ENCODE measurements at regions not wholly inside any gene's neighbourhood (a gene's known extent, or its start where the extent isn't known, plus 50 kb on each side); places are given as distances from the start of the nearest gene placed in this dataset.
A peak's percentile ranks its signal among the peaks of the same experiment; 100 is the strongest.
"Not testable (repeated sequence)": the region's sequence is repeated elsewhere in the genome, so short reads cannot be mapped to it uniquely, and the experiment has no call there.

GRCh38 chr4:154907345-154908045 is 126.4 kb downstream of the RBM46 start:
- not testable (repeated sequence) for H3K27me3 ChIP-seq (ENCODE audit: control insufficient read depth, insufficient read depth, low read length); H3K36me3 ChIP-seq (ENCODE audit: control insufficient read depth, insufficient read depth, low read length); DNase-seq (ENCODE audit: low read depth, low spot score); H3K4me3 ChIP-seq (ENCODE audit: low read length); H3K9me3 ChIP-seq (ENCODE audit: control insufficient read depth, insufficient read depth, low read length); H3K4me1 ChIP-seq (ENCODE audit: control insufficient read depth, insufficient read depth, low read length); H3K27ac ChIP-seq (ENCODE audit: low read length)
- WGBS (ENCODE audit: insufficient coverage, insufficient read length), result no CpG with 5 or more reads among the region's 17 CpGs

DNA sequence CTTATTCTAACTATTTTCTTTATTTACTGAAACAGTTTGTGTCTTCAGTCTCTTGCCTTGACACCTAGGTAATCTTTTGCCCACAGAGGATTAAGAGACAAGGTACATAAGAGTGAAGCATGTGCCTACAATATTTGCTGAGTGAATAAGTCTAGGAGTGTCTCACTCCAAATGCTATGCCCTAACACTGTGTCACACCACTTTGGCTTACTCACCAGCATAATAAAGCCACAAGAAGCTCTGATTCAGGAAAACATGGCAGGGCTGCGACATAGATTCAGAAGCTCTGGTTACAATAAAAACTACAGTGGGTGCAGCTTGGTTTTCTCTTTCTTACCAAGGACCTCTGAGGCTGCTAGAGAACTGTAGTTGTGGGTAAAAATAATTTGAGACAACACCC is 127.1 kb downstream of the RBM46 start:
- Histone ChIP-seq H3K4me3 (ENCODE audit: low read length) (no peak overlapping the region), H3K4me1 (ENCODE audit: control insufficient read depth, insufficient read depth, low read length) (peaks cover 5% of the 10 kb centered on the region; the same call in 1 of the 2 replicates), H3K27ac (ENCODE audit: low read length) (no peak overlapping the region), H3K27me3 (ENCODE audit: control insufficient read depth, insufficient read depth, low read length) (no peaks in the 10 kb centered on the region), H3K36me3 (ENCODE audit: control insufficient read depth, insufficient read depth, low read length) (no peaks in the 10 kb centered on the region), H3K9me3 (ENCODE audit: control insufficient read depth, insufficient read depth, low read length) (no peaks in the 10 kb centered on the region)
- no CpG with 5 or more reads among the region's 1 CpG for WGBS (ENCODE audit: insufficient coverage, insufficient read length)
- DNase-seq (ENCODE audit: low read depth, low spot score), result no peak

DNA sequence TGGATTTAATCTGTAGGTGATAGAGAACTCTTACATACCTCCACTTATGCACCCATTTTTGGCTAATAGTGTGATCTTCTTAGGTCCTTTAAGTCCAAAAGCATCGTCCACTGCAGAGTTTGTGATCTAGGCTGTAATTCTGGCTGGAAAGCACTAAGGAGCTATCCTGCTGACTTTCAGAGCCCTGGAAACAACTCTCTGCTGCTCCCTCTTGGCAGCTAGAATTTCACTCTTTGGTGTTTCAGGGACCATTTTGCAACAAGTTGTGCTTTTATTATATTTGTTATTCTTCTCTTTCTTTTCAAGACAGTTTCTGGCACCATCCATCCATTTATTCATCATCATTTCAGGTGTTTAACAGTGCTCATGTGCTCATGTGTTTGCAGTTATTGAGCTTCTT is 130.0 kb downstream of the RBM46 start:
- WGBS (ENCODE audit: insufficient coverage, insufficient read length), result no CpG with 5 or more reads among the region's 1 CpG
- Histone ChIP-seq H3K9me3 (ENCODE audit: control insufficient read depth, insufficient read depth, low read length) (no peaks in the 10 kb centered on the region), H3K4me1 (ENCODE audit: control insufficient read depth, insufficient read depth, low read length) (peaks cover 9% of the 10 kb centered on the region), H3K27me3 (ENCODE audit: control insufficient read depth, insufficient read depth, low read length) (no peaks in the 10 kb centered on the region), H3K36me3 (ENCODE audit: control insufficient read depth, insufficient read depth, low read length) (no peaks in the 10 kb centered on the region), H3K27ac (ENCODE audit: low read length) (no peak overlapping the region), H3K4me3 (ENCODE audit: low read length) (no peak overlapping the region)
- DNase-seq (ENCODE audit: low read depth, low spot score), result peak; percentile 16

DNA sequence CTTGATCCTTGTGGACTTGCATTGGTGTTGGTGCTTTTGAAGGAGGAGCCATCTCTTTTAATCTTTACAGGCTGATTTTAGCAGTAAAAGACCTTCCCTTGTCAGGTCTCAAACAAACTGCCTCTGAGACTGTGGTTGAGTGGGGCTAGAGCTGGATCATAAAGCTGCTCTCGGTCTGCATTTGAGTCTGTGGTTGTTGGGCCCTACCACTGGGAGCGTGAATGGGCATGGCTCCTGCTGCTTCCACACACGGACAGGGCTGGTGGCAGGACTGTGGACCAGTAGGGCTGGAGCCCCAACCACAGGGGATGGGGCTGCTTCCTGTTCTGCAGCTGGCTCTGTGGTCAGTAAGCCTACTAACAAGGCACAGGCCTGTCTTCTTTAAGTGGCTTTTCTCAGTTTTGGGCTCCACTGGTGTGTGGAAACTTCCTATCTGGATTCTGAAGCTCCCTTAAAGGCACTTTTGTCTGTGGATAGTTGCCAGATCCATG is 130.6 kb downstream of the RBM46 start:
- no peak overlapping the region for H3K27ac ChIP-seq (ENCODE audit: low read length)
- no peak for DNase-seq (ENCODE audit: low read depth, low spot score)
- H3K4me3 ChIP-seq (ENCODE audit: low read length), result no peak overlapping the region
- no peaks in the 10 kb centered on the region for H3K36me3 ChIP-seq (ENCODE audit: control insufficient read depth, insufficient read depth, low read length)
- no CpG with 5 or more reads among the region's 3 CpGs for WGBS (ENCODE audit: insufficient coverage, insufficient read length)
- no peaks in the 10 kb centered on the region for H3K27me3 ChIP-seq (ENCODE audit: control insufficient read depth, insufficient read depth, low read length)
- peaks cover 10% of the 10 kb centered on the region for H3K4me1 ChIP-seq (ENCODE audit: control insufficient read depth, insufficient read depth, low read length)
- H3K9me3 ChIP-seq (ENCODE audit: control insufficient read depth, insufficient read depth, low read length), result no peaks in the 10 kb centered on the region

GRCh38 chr4:154916068-154916467 is 135.0 kb downstream of the RBM46 start:
- H3K9me3 ChIP-seq (ENCODE audit: control insufficient read depth, insufficient read depth, low read length), result no peaks in the 10 kb centered on the region
- no peaks in the 10 kb centered on the region for H3K27me3 ChIP-seq (ENCODE audit: control insufficient read depth, insufficient read depth, low read length)
- no peak overlapping the region for H3K4me3 ChIP-seq (ENCODE audit: low read length)
- WGBS (ENCODE audit: insufficient coverage, insufficient read length), result no CpG with 5 or more reads among the region's 3 CpGs
- H3K36me3 ChIP-seq (ENCODE audit: control insufficient read depth, insufficient read depth, low read length), result no peaks in the 10 kb centered on the region
- peaks cover 7% of the 10 kb centered on the region for H3K4me1 ChIP-seq (ENCODE audit: control insufficient read depth, insufficient read depth, low read length)
- DNase-seq (ENCODE audit: low read depth, low spot score), result peak; percentile 25
- no peak overlapping the region for H3K27ac ChIP-seq (ENCODE audit: low read length)

DNA sequence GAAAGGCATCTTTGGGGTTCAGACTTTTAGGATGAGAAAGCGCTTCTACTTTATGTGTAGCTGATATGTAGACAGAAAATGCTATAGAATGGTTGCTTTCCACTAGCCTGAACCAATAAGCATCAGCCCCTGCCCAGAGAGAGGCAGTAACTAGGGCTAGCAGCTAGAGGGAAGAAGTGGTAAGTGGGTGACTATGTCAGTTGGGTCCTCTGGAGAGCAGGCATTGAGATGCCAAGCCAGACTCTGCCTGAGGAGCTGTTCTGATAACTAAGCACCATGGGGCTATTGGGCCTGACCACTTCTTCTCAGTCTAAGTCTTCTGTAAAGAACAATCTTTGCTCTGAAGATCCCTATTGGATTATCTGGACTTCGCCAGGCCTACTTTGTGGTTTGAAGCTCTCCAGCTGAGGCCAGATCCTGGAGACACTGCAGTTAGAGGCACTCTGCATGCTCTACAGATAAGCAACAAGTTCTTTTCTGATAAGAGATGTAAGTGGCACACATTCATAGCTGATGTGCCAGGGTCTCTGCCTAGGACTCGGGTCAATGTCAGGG is 146.1 kb downstream of the RBM46 start:
- Histone ChIP-seq H3K4me3 (ENCODE audit: low read length) (no peak overlapping the region), H3K9me3 (ENCODE audit: control insufficient read depth, insufficient read depth, low read length) (no peaks in the 10 kb centered on the region), H3K36me3 (ENCODE audit: control insufficient read depth, insufficient read depth, low read length) (no peaks in the 10 kb centered on the region), H3K4me1 (ENCODE audit: control insufficient read depth, insufficient read depth, low read length) (no peaks in the 10 kb centered on the region), H3K27ac (ENCODE audit: low read length) (no peak overlapping the region), H3K27me3 (ENCODE audit: control insufficient read depth, insufficient read depth, low read length) (no peaks in the 10 kb centered on the region)
- WGBS (ENCODE audit: insufficient coverage, insufficient read length), result no CpG with 5 or more reads among the region's 3 CpGs
- DNase-seq (ENCODE audit: low read depth, low spot score), result no peak

- WGBS (ENCODE audit: insufficient coverage, insufficient read length), result no CpG with 5 or more reads among the region's 6 CpGs
- H3K9me3 ChIP-seq (ENCODE audit: control insufficient read depth, insufficient read depth, low read length), result no peaks in the 10 kb centered on the region
- no peaks in the 10 kb centered on the region for H3K27me3 ChIP-seq (ENCODE audit: control insufficient read depth, insufficient read depth, low read length)
- H3K4me3 ChIP-seq (ENCODE audit: low read length), result no peak overlapping the region
- no peaks in the 10 kb centered on the region for H3K36me3 ChIP-seq (ENCODE audit: control insufficient read depth, insufficient read depth, low read length)
- no peaks in the 10 kb centered on the region for H3K4me1 ChIP-seq (ENCODE audit: control insufficient read depth, insufficient read depth, low read length)
- no peak overlapping the region for H3K27ac ChIP-seq (ENCODE audit: low read length)
- peak; percentile 25 for DNase-seq (ENCODE audit: low read depth, low spot score)
Measured at GRCh38 chr4:154928640-154929257, 147.7 kb downstream of the RBM46 start.

DNA sequence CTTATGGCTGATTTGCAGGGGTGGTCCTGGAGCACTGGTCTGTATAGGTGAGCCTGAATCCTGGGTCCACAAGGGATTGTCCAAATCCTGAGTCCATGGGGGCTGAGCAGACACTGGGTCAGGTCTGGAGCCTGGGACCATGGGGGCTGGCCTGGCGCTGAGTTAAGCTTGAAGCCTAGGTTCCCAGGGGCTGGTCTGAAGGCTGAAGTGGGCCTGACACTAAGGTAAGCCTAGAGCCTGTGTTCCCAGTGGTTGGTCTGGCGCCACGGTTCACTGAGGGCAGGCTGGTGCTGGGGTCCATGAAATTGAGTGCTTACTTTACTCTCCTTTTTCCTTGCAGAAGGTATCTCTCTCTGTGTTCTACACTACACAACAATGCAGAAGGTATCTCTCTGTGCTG is 155.8 kb downstream of the RBM46 start:
- DNase-seq (ENCODE audit: low read depth, low spot score), result no peak
- H3K9me3 ChIP-seq (ENCODE audit: control insufficient read depth, insufficient read depth, low read length), result no peaks in the 10 kb centered on the region
- H3K36me3 ChIP-seq (ENCODE audit: control insufficient read depth, insufficient read depth, low read length), result no peaks in the 10 kb centered on the region
- H3K27me3 ChIP-seq (ENCODE audit: control insufficient read depth, insufficient read depth, low read length), result no peaks in the 10 kb centered on the region
- H3K27ac ChIP-seq (ENCODE audit: low read length), result no peak overlapping the region
- no peaks in the 10 kb centered on the region for H3K4me1 ChIP-seq (ENCODE audit: control insufficient read depth, insufficient read depth, low read length)
- no CpG with 5 or more reads among the region's 3 CpGs for whole genome bisulfite sequencing (ENCODE audit: insufficient coverage, insufficient read length)
- H3K4me3 ChIP-seq (ENCODE audit: low read length), result no peak overlapping the region

- no peak for DNase-seq (ENCODE audit: low read depth, low spot score)
- Histone ChIP-seq H3K9me3 (ENCODE audit: control insufficient read depth, insufficient read depth, low read length) (no peaks in the 10 kb centered on the region), H3K36me3 (ENCODE audit: control insufficient read depth, insufficient read depth, low read length) (no peaks in the 10 kb centered on the region), H3K27me3 (ENCODE audit: control insufficient read depth, insufficient read depth, low read length) (no peaks in the 10 kb centered on the region), H3K4me1 (ENCODE audit: control insufficient read depth, insufficient read depth, low read length) (no peaks in the 10 kb centered on the region), H3K4me3 (ENCODE audit: low read length) (no peak overlapping the region), H3K27ac (ENCODE audit: low read length) (no peak overlapping the region)
- WGBS (ENCODE audit: insufficient coverage, insufficient read length), result no CpG with 5 or more reads among the region's 3 CpGs
Measured at GRCh38 chr4:154939851-154940250, 158.8 kb downstream of the RBM46 start.

DNA sequence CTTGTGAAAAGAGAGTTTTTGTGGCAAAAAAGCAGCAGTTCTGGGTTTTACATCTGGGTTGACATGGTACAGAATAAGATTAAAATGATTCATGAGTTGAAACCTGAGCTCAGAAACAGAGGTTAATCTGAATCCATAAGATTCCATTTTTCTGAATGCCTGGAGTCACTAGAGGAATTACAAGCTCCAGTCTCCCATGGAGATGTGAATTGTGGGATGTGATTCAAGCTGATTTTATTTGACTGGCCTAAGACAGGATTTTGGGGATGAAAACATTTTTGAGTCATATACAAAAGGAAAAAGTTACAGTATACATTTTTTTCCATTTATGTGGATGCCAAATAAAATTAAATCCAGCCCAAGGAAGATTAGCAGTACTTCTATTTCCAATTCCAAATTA is 161.1 kb downstream of the RBM46 start:
- no peaks in the 10 kb centered on the region for H3K9me3 ChIP-seq (ENCODE audit: control insufficient read depth, insufficient read depth, low read length)
- DNase-seq (ENCODE audit: low read depth, low spot score), result no peak
- H3K27me3 ChIP-seq (ENCODE audit: control insufficient read depth, insufficient read depth, low read length), result no peaks in the 10 kb centered on the region
- no peaks in the 10 kb centered on the region for H3K4me1 ChIP-seq (ENCODE audit: control insufficient read depth, insufficient read depth, low read length)
- H3K27ac ChIP-seq (ENCODE audit: low read length), result no peak overlapping the region
- H3K4me3 ChIP-seq (ENCODE audit: low read length), result no peak overlapping the region
- no peaks in the 10 kb centered on the region for H3K36me3 ChIP-seq (ENCODE audit: control insufficient read depth, insufficient read depth, low read length)

Measured in iPS DF 6.9 (cell line).